DMS114 treated with DMSO at 0.1 percent for 48 hours (cell line): ENCODE measurements at regions not wholly inside any gene's neighbourhood (a gene's known extent, or its start where the extent isn't known, plus 50 kb on each side); places are given as distances from the start of the nearest gene placed in this dataset.
A peak's percentile ranks its signal among the peaks of the same experiment; 100 is the strongest.
"Not testable (repeated sequence)": the region's sequence is repeated elsewhere in the genome, so short reads cannot be mapped to it uniquely, and the experiment has no call there.

Experiments used
- DNase-seq: peaks from one replicate; lab custom pipeline; 2025; ENCODE audit not compliant: unreplicated experiment; lab: John Stamatoyannopoulos, UW

DNA sequence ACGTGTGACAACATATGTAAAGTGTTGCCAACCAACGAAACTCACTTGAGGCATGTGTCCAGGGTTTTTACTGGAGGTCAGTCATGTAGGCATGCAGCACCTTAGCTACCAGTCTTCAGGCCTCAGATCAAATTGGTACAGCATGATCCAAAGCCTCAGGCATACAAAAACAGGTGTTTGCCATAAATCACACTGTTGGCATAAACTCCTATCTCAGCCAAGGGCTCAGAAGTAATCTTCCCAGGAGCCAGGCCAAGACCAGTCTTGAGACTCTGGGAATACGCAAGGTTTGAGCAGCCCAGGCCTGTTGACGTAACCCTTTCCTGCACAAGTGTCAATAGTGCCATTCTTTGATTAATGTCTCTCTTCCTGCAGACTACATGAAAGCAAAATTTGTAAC, 163.5 kb downstream of the PRL start:
- no peak for DNase-seq

DNA sequence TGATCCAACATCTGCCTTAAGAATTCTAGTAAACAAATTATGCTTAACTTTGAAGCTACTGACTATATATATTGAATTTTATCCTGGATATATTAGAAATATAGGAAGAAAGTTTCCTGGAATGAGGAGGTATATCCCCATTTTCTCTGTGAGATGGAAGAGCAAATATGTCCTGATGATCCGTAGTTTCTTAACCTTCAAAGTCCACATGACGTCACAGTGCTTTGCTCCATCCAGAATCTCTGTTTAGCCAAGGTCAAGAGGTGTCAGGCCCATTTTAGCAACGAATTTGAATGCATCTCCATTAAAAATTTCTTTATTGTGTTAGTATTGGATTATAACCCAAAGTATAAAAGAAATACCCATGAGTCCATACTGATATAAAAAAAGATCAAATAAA, 162.5 kb downstream of the PRL start:
- no peak for DNase-seq

GRCh38 chr6:22135395-22135794, 161.4 kb downstream of the PRL start:
- no peak for DNase-seq

DNA sequence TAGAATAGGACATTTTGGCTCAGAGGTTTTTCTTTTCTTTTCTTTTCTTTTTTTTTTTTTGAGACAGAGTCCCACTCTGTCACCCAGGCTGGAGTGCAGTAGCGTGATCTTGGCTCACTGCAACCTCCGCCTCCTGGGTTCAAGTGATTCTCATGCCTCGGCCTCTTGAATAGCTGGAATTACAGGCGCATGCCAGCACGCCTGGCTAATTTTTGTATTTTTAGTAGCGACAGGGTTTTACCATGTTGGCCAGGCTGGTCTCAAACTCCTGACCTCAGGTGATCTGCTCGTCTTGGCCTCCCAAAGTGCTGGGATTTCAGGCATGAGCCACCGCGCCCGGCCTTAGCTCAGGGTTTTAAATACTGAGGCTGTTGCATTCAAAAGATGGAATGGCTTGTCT, 156.1 kb downstream of the PRL start:
- not testable (repeated sequence) for DNase-seq

GRCh38 chr6:22141241-22141745, 155.5 kb downstream of the PRL start:
- DNase-seq: no peak

GRCh38 chr6:22142856-22143255, 154.0 kb downstream of the PRL start:
- DNase-seq: no peak

DNA sequence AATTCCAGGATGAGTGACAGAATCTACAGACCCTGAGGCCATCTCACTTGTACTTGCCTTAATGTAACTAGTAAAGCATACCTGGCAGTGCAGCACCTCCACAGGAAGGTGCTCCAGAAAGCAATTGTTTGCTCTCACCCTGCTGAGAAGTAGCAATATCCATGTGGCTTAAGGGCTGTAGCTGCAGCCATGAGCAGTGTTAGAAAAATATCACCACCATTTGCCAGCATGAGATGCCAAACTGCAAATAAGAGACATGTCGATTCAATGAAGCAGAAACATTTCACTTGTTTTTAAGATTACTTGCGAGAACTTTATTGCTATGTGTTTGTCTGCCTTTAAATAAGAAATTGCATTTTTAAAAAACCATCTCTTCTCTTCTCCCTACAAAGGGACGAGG, 151.5 kb downstream of the PRL start:
- no peak for DNase-seq

DNA sequence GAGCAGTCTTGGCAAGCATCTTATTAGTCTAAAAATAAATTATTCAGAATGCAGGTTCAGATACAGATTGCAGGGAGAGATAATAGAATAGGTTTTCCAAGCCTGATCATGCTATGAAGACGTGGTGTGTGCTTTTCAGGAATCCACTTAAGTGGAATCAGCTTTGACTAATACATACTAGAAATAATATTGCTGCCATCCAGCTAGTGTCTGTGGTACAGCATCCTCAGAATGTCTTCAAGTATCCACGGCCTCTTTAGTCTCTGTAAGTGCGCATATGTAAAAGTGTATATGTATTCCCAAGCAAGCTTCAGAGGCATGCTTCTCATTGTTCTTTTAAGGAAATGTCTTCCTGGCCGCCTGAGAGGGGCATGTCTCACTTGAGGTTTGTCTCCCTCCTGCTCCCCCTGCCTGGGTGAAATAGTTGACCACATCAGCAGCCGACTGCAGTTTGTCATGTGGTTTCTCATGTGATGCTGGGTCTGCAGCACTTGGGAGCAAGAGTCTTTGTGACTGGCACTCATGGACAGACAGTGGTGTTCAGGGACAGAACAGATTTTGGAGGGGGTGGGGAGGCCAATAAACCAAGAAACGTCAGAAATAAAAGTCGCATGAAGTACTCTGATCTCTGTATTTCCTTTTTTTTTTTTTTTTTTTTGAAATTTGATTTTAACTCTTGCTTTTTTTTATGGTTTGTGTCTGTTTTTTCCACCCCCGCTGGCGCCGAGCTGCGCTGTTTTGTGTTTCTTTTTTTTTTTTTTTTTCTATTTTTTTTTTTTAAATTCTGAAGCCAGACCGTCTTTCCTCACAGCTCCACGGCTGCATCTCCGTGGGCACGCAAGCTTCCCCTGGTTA, 150.8 kb downstream of the PRL start:
- peak; percentile 63 for DNase-seq

DNA sequence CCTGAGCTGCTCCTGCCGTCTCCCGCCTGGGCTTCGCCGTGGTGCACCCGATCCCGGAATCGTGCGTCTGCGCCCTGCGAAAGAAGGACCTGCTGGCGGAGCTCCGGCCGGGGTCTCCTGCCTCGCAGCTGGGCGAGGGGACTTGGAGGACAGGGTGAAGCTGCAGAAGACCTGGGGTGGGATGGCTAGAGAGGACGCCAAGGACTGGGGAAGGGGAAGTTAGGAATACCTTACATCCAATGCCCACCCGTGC, 150.2 kb downstream of the PRL start:
- DNase-seq: no peak

DNA sequence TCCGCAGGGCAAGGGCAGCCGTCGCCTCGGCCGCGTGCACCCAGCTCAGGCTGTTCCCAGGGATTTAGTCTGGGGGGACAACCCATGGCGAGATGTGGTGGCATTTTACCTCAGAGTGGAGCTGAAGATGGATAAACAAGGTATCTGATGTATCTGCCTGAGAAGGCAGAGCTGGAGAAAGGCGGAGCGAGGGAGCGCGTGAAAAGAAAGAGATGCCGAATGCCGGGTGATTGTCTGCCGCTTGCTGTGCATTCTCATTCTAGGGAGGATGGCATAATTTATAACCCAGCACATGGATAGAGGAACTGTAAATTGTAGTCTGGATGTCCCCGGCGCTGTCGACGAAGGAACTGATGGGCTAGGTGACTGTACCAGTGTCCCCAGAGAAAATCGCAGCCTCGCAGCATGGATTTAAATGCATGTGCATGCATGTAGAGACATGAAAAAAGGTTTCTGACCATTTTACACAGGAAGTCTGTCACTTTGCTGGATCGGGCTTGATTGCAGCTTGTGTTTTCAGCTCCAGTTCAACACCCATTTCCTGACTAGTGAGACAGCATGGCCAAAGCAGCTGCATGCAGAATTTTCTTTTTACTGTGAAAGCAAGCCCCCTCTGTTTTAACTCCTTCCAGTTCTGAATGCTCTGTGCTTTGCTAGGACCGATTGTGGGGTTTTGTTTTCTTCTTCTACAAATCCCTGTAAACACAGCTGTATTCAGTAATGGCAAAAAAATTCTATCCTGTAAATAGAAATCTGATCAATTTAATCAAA, 149.7 kb downstream of the PRL start:
- DNase-seq: no peak

DNA sequence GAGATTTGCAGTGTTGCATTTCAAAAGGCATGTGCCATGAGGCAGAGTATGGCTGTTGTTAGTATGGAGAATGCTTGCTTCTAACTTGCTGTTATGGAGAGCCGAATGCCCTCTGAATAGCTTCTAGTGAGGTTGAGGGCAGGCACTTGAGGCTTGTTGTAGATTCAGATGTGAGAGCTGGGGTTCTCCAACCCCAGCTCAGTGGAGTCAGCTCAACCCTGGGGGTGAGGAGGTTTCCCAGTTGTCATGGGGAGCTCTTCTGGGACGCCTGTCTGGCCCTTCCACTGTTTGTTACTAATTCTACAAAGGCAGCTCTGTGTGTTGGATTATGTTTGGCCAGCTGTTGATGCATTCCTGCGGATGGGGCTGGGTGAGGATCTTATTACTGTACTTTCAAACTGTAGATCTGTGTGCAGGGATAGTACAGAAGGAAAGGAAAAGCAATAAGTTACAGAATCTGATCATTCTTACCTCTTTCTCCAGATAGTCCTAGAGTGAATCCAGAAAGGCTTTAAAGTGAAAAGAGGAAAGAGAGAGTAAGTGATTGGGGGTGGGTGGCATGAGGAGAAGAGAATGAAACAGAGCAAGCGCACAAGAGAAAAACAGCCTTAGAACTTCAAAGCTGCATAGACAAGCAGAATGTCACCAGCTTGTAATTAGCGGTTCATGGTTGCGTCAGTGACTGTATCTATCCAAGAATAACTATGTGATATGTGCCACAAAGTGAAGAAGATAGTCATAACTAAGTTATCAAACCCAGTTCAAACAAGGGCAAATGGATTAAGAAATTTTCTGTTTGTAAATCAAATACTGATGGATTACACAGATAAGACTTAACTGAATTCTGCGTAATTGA, 148.7 kb downstream of the PRL start:
- no peak for DNase-seq

DNA sequence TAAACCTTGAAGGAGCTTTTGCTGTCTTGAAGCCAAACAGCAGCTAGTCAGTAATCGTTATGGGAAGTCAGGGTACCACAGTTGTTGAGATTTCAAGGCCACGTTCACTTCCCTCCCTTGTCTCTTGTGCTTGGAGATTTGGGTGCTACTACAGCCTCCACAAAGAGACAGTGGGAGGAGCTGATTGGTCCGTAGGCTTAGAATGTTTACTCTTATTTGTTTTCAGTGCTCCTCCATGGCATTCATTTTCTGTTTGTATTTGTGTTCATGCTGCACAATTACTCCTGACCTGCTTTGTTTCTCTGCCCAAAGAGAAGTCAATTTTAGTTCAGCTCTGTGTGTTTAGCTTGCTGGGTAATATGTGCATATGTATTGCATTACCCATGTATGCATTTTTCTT, 147.7 kb downstream of the PRL start:
- no peak for DNase-seq

DNA sequence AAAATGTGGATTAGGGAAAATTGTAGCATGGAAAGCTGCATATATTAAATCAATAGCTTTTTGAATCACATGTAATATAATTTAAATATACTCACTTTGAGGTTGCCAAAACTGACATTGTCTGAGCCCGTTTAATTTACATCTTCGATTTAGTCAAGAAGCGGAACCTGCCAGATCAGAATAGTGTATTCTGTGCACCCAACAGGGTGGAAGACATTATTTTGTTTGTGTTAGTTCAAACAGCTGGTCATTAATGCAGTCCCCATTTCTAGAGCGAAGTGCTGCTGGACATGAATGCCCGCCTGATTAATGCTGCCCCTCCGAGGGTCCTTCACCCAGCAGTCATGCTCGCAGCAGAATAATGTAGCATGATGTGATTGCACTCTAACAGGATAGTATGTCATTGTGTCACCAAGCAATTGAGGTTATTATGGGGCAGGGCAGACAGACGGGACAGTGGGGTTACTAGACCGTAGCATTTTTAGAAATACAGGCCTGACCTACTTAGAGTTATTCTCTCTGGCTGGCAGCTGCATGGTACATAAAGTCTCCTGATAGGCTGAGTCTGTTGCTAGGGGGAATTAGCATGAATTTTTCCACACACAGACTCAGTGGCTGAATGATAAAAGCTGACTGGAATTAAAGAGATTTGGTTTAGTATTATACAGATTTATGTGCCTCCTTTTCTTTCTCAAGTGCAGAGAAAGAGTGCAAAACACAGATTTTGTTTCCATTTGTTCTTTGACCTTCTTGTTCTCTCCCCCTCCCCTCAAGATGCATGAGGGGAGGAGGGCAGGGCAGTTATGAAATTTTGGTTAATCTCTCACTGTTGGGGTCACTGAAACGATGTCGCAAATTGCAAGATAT, 147.1 kb downstream of the PRL start:
- DNase-seq: no peak

DNA sequence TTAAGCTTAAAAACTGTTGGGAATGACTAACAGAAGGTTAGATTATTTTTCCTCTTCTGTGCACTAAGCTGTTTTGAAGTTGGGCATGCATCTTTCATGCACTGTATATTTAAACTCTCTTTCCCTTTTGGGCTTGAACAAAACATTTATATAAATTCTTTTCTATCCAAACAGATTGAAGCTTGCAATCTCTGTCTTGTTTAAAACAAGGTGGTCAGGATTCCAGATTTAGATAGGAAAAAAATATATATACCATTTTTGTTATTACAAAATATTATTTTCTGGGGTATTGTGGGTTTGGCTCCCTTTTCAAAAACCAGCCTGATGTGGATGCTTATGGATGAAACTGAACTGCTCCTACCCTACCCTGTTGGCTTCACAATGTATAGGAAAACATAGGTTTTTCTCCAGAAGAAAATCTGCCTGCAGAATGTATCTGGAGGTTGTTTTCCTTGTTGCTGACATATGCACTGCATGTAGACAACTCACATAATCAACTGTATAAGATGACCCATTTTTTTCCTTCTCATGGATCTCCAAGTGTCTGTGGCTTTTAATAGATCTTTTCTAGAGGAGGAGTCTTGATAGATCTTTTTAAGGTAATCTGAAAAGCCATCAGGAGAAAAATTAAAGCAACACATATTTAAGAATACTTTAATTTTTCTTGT, 146.3 kb downstream of the PRL start:
- no peak for DNase-seq

DNA sequence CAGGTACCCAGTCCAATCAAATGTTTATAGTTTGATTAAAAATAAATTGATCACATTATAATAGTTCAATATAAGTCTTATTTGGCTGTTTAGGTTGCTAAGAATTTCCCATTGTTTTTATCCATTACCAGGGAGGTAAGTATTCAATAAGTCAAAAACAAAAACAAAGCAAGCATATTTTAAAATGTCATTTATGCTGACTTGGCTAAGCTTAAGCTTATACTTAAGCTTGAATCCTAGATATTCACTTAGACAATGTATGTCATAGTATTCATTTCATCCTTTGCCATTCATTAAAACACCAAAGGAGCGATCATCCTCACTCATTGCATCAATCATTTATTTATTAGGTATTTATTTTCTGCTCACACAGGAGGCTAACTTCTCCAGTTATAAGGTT, 144.9 kb downstream of the PRL start:
- no peak for DNase-seq

DNA sequence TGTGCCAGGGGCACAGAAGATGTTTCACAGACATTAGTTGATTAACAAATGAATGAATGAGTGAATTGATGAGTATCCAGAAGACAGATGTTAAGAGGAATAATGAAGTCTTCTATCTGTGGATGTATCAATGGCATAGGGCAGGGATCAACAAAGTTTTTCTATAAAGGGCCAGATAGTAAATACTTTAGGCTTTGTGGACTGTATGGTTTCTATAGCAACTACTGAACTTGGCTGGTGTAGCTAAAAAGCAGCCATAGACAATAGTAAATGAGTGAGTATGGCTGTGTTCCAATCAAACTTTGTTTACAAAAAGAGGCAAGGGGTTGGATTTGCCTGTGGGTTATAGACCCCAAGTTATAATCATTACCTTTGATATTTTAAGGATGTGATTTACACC, 144.0 kb downstream of the PRL start:
- no peak for DNase-seq

DNA sequence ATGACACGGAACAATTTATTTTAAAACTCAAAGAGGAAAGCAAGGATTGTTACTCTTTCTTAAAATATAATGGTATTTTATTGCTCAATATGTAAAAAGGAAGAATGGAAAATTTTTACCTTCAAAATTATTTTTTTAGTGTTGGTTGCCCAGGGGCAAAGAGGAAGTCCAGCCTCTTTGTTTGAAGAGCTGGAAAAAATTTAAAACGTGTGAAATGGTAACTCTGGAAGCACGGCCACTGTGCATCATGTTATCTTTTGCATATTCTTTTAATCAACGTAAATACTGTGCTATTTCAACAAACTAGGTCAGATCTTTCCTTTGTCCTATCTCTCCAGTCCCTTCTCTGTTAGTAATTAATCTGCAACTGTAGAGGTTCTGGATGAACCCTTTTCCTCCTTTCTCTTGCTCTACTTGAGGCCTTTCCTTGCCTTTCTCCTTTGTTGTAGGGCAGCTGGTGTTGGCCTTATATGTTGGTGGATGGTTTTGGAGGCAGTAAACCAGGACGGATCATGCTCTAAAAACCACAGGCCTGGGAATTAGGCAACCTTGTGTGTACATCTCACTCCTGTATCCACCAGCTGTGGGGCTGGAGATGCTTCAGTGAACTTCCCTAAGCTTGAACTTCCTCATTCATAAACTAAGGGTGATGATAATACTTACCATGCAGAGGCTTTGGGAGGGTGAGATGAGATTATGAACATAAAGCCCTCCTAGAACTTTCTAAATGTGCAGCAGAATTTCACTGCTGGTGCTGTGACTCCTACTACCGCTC, 143.3 kb downstream of the PRL start:
- DNase-seq: no peak

GRCh38 chr6:22155551-22155950, 141.3 kb downstream of the PRL start:
- DNase-seq: no peak

DNA sequence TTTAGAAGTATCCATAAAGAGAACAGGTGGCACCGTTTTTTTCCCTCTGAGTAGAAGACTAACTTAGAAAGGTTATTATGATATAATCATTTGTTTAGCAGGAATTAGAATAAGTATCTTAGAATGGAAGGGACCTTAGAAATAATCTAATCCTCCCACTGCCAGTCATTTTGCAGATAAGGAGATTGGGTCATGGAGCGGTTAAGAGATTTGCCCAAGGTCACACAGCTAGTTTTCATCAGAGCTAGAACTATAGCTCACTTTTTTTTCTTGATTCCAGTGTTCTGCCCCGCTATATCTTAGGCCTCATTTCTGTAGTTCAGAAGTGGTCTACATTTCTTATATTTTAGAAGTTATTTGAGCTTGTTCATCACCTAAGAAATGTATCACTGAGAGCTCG, 139.6 kb downstream of the PRL start:
- DNase-seq: no peak
